ENCODE measurements at regions not wholly inside any gene's neighbourhood (a gene's known extent, or its start where the extent isn't known, plus 50 kb on each side); places are given as distances from the start of the nearest gene placed in this dataset.

DNA sequence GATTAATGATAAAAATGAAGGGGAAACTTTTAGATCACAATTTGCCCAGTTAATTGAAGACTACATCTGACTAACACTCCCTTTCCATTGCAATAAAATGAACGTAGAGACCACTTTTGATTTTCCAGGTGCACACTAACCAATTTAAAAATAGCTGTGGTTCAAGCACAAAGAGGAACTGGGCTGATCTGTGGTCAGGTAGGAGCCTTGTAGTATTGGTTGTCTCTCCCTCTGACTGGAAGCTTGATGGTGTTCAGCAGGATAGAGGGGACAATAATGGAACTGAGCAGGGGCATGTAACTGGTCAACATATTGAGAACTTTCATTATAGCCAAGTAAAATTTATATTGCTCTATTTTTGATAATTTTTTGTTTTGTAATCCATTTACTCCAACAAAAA is 886.8 kb upstream of the SEMA6A start:
- TF ChIP-seq, protein P1, sequence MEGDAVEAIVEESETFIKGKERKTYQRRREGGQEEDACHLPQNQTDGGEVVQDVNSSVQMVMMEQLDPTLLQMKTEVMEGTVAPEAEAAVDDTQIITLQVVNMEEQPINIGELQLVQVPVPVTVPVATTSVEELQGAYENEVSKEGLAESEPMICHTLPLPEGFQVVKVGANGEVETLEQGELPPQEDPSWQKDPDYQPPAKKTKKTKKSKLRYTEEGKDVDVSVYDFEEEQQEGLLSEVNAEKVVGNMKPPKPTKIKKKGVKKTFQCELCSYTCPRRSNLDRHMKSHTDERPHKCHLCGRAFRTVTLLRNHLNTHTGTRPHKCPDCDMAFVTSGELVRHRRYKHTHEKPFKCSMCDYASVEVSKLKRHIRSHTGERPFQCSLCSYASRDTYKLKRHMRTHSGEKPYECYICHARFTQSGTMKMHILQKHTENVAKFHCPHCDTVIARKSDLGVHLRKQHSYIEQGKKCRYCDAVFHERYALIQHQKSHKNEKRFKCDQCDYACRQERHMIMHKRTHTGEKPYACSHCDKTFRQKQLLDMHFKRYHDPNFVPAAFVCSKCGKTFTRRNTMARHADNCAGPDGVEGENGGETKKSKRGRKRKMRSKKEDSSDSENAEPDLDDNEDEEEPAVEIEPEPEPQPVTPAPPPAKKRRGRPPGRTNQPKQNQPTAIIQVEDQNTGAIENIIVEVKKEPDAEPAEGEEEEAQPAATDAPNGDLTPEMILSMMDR (IDR thresholded peaks at IDR 0.05; ENCODE audit: control extremely low read depth, extremely low read depth, low read depth, missing control alignments): no peak
- CTCF ChIA-PET: no interaction called here

DNA sequence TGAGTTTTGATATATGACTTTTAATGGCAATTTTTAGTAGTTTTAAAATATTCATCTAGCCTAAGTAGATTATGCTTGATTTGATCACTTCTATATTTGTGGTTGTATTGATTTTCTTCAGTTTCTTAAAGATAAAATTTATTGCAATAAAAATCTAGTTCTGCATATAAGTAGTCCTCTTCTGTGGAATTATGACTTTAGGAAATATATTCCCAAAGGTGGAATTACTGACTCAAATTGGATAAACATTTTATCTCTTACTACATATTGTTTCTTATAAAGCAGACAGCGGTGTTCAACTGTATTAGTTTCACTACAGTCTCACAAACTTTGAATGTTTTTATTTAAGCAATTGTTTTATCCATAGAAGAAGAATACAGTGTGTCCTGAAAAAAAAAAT is 883.0 kb upstream of the SEMA6A start:
- TF ChIP-seq, protein P1 (IDR thresholded peaks at IDR 0.05; ENCODE audit: control extremely low read depth, extremely low read depth, low read depth, missing control alignments): no peak
- ChIA-PET CTCF (no interaction called here), POLR2A (no interaction called here)
- DNase-seq (ENCODE audit: extremely low spot score): no peak

More for the DNA sequence above, 886.8 kb upstream of the SEMA6A start:
- POLR2A ChIA-PET: no interaction called here
- DNase-seq (ENCODE audit: extremely low spot score): no peak

DNA sequence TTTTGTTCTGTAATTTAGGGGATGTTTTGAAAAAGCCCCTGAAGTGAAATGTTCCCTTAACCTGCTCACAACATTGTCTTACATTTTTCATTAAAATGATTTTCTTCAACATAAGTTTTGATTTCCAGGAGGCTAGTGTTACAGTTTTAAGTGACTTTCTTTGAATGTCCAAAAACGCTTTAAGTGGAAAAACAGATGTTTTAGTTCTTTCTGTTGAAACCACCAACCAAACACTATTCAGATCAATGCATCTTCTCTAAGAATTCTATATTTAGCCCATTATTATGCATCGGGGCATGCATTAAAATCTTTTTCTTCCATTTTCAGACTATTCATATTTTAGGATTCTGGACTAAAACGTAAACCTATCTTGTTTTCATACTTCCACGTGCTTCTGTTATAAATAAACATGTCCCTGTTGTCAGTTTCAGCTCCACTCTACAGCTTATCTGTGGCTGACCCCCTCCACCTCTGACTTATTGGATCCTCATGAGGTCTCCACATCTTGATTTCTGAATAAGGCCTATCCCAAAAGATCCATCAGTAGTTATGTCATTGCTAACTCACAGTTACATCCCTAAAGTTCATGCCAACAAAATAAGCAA is 882.3 kb upstream of the SEMA6A start:
- CTCF ChIA-PET: no interaction called here
- no peak for DNase-seq (ENCODE audit: extremely low spot score)
- POLR2A ChIA-PET: no interaction called here
- TF ChIP-seq, protein P1 (IDR thresholded peaks at IDR 0.05; ENCODE audit: control extremely low read depth, extremely low read depth, low read depth, missing control alignments): no peak

DNA sequence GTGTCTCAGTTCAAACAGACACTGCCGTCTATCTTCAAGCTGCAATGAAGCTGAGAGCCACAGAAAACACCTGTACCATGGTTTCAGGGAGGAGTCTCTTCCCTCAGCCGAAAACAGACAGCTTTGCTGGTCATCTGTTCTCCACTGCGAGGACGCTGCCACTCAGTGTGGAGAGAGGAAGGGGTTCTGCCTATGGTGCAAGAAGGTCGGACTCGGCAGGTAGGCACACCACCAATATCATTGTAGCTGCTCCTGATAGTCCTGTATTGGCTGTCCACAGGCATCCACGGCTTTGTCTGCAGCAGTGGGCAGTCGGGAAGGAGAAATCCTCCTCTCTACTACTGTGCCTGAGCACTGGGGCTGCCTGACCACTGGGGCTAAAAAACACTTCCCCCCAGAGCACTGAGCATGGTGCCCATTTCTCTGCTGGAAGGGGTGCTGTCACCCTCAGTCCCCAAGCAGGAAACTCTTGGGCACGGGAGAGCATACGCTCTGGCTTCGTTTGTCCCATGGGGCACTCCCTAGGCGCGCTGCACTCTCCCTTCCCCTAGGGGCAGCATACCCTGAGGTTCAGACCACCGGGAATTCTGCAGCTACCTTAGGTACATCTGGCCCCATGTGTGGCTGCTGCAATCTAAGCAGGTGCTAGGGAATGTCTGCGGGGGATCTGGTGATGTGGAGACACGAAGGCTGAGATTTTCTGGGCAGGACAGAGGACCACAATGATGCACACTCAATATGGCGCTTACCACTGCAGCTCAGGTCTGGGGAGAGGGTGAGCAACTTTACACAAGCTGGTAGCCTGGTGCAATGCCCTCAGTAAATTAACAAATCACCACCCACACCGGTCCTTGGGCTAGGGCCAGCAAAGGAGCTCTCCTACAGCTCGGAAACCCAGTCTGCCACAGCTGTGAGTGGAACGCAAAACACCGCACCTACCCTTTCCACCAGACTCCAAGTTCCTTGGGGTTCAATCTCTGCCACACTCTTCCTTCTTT is 880.9 kb upstream of the SEMA6A start:
- DNase-seq (ENCODE audit: extremely low spot score): no peak

DNA sequence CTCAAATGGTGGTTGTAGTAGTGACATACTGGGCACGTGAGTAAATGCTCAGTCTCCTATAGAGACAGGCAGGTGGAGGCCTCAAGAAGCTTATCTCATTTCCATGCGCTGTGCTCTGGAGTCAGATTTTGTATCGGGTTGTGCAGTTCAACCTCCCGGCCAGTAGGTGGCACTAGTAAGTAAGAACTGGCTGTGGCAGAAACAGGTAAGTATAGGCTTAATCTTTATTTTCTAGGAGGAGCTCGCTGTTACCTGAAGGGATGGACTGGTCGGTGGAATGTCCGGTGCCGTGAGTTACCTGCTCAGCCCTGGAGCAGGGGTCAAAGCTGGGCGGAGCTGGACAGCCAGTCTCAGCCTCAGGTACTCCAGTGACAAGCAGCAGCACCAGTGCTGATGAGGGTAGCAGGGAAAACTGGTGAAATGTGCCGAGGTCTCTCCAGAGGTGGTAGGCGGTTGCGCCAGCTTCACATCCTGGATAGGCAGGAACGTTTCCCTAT is 880.1 kb upstream of the SEMA6A start:
- peak; percentile 55 for DNase-seq (ENCODE audit: extremely low spot score)
- POLR2A ChIA-PET: no interaction called here
- CTCF ChIA-PET: interaction anchor here (0.8 to 4.4 kb wide), 28 partner anchors 8 to 1501 kb away, joined by 3 to 49 read pairs (median 4); no protein-coding TSS in a partner anchor
- TF ChIP-seq, protein P1 (IDR thresholded peaks at IDR 0.05; ENCODE audit: control extremely low read depth, extremely low read depth, low read depth, missing control alignments): peak; percentile 87

More for the DNA sequence above, 880.9 kb upstream of the SEMA6A start:
- TF ChIP-seq, protein P1 (IDR thresholded peaks at IDR 0.05; ENCODE audit: control extremely low read depth, extremely low read depth, low read depth, missing control alignments): no peak
- POLR2A ChIA-PET: no interaction called here
- CTCF ChIA-PET: interaction anchor here (0.8 to 4.4 kb wide), 26 partner anchors 9 to 1500 kb away, joined by 3 to 49 read pairs (median 5); no protein-coding TSS in a partner anchor

DNA sequence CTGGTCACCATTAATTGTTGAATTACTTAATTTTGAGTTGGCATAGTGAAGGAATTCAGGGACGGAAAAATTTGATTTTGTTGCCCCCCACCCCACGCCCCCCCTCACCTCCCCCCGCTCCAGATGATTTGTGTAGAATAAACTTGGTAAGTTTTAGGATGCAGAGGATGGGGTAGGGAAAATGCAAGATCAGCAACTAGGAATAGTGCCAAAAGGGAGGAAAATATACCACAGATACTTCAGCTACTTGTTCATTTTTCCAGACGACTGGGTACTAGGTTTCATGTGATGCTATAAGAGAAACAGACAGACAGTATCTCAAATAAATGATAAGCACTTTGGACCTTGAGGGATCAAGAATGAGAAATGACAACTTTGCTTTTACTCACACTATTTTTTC is 862.2 kb upstream of the SEMA6A start:
- CTCF ChIA-PET: no interaction called here
- DNase-seq (ENCODE audit: extremely low spot score): no peak
- POLR2A ChIA-PET: no interaction called here
- TF ChIP-seq, protein P1 (IDR thresholded peaks at IDR 0.05; ENCODE audit: control extremely low read depth, extremely low read depth, low read depth, missing control alignments): no peak
